ENCODE measurements at regions not wholly inside any gene's neighbourhood (a gene's known extent, or its start where the extent isn't known, plus 50 kb on each side); places are given as distances from the start of the nearest gene placed in this dataset.

- H3K9me3 Mint-ChIP-seq (ENCODE audit: insufficient read depth): no peaks in the 10 kb centered on the region
- Histone ChIP-seq H4K20me1 (ENCODE audit: control insufficient read depth, insufficient read depth, low read length, poor library complexity, severe bottlenecking) (no peaks in the 10 kb centered on the region), H3K9ac (ENCODE audit: low read length) (no peak overlapping the region), H3K4me3 (ENCODE audit: control extremely low read depth in 1 of 5, extremely low read depth in 1 of 5, insufficient read depth in 1 of 5, low read depth in 2 of 5, low read length in 4 of 5) (no peak overlapping the region), H3K27ac (ENCODE audit: low read length in 2 of 2) (no peak overlapping the region), H3K27me3 (replicated peaks in 1 of 4; ENCODE audit: control extremely low read depth in 1 of 4, control insufficient read depth in 3 of 4, insufficient read depth in 4 of 4, low read length in 3 of 4) (no peaks in the 10 kb centered on the region), H3K79me2 (ENCODE audit: control insufficient read depth, insufficient read depth, low read length) (no peaks in the 10 kb centered on the region), H3K4me2 (replicated peaks; ENCODE audit: low read depth, low read length, poor library complexity, severe bottlenecking) (no peak overlapping the region), H2AFZ (ENCODE audit: insufficient read depth, low read depth, low read length, poor library complexity, severe bottlenecking) (no peak overlapping the region), H3K4me1 (ENCODE audit: control insufficient read depth in 2 of 2, insufficient read depth in 2 of 2, low read length in 2 of 2) (no peaks in the 10 kb centered on the region), H3K9me3 (ENCODE audit: control extremely low read depth in 1 of 3, control insufficient read depth in 2 of 3, insufficient read depth in 1 of 3, low read length in 2 of 3) (no peaks in the 10 kb centered on the region), H3K36me3 (replicated peaks in 1 of 2; ENCODE audit: control extremely low read depth in 1 of 2, control insufficient read depth in 1 of 2, extremely low read depth in 1 of 2, insufficient read depth in 2 of 2, low read length in 1 of 2) (no peaks in the 10 kb centered on the region)
- ATAC-seq (ENCODE audit: low read depth) (no peak), DNase-seq (no peak)
- H3K27ac Mint-ChIP-seq: no peak overlapping the region
- TF ChIP-seq EZH2 (IDR thresholded peaks at IDR 0.05; ENCODE audit: borderline replicate concordance, insufficient read depth, low read depth, low read length, poor library complexity, severe bottlenecking): no peak
- no peak for TF ChIP-seq CTCF (IDR thresholded peaks at IDR 0.05)
- intact Hi-C loops (cut with micrococcal nuclease): loop anchor here (5.0 kb wide), 1 partner anchor 523 kb away; no protein-coding TSS in a partner anchor
- ChIA-PET POLR2A (no interaction called here), CTCF (no interaction called here)
- peaks cover 4% of the 10 kb centered on the region for H3K27me3 Mint-ChIP-seq
- no peak overlapping the region for H3K4me3 Mint-ChIP-seq
- no peaks in the 10 kb centered on the region for H3K4me1 Mint-ChIP-seq
- WGBS (ENCODE audit: insufficient coverage): 75% methylated on average over 1 of the region's 2 CpGs
Measured at GRCh38 chr18:25830787-25831186, 259.6 kb downstream of the SS18 start.

- DNase-seq (no peak), ATAC-seq (ENCODE audit: low read depth) (no peak)
- Mint-ChIP-seq H3K27me3 (peaks cover 8% of the 10 kb centered on the region), H3K9me3 (ENCODE audit: insufficient read depth) (no peaks in the 10 kb centered on the region), H3K27ac (no peak overlapping the region), H3K4me1 (no peaks in the 10 kb centered on the region), H3K4me3 (no peak overlapping the region)
- Histone ChIP-seq H3K27me3 (replicated peaks in 1 of 4; ENCODE audit: control extremely low read depth in 1 of 4, control insufficient read depth in 3 of 4, insufficient read depth in 4 of 4, low read length in 3 of 4) (no peaks in the 10 kb centered on the region), H3K4me2 (replicated peaks; ENCODE audit: low read depth, low read length, poor library complexity, severe bottlenecking) (no peak overlapping the region), H3K4me3 (ENCODE audit: control extremely low read depth in 1 of 5, extremely low read depth in 1 of 5, insufficient read depth in 1 of 5, low read depth in 2 of 5, low read length in 4 of 5) (no peak overlapping the region), H3K9ac (ENCODE audit: low read length) (no peak overlapping the region), H3K36me3 (replicated peaks in 1 of 2; ENCODE audit: control extremely low read depth in 1 of 2, control insufficient read depth in 1 of 2, extremely low read depth in 1 of 2, insufficient read depth in 2 of 2, low read length in 1 of 2) (no peaks in the 10 kb centered on the region), H2AFZ (ENCODE audit: insufficient read depth, low read depth, low read length, poor library complexity, severe bottlenecking) (no peak overlapping the region), H3K4me1 (ENCODE audit: control insufficient read depth in 2 of 2, insufficient read depth in 2 of 2, low read length in 2 of 2) (no peaks in the 10 kb centered on the region), H4K20me1 (ENCODE audit: control insufficient read depth, insufficient read depth, low read length, poor library complexity, severe bottlenecking) (no peaks in the 10 kb centered on the region), H3K27ac (ENCODE audit: low read length in 2 of 2) (no peak overlapping the region), H3K79me2 (ENCODE audit: control insufficient read depth, insufficient read depth, low read length) (no peaks in the 10 kb centered on the region), H3K9me3 (ENCODE audit: control extremely low read depth in 1 of 3, control insufficient read depth in 2 of 3, insufficient read depth in 1 of 3, low read length in 2 of 3) (no peaks in the 10 kb centered on the region)
- TF ChIP-seq EZH2 (IDR thresholded peaks at IDR 0.05; ENCODE audit: borderline replicate concordance, insufficient read depth, low read depth, low read length, poor library complexity, severe bottlenecking): no peak
- no peak for TF ChIP-seq CTCF (IDR thresholded peaks at IDR 0.05)
- intact Hi-C loops (cut with micrococcal nuclease): no loop called here
- CTCF ChIA-PET: no interaction called here
- WGBS (ENCODE audit: insufficient coverage): 84% methylated on average over 12 of the region's 13 CpGs
- POLR2A ChIA-PET: no interaction called here
Measured at GRCh38 chr18:25827961-25828561, 262.4 kb downstream of the SS18 start.

All from B cell (primary cell).